HG02759 (cell line): ENCODE measurements at regions not wholly inside any gene's neighbourhood (a gene's known extent, or its start where the extent isn't known, plus 50 kb on each side); places are given as distances from the start of the nearest gene placed in this dataset.
"Not testable (repeated sequence)": the region's sequence is repeated elsewhere in the genome, so short reads cannot be mapped to it uniquely, and the experiment has no call there.

ENCODE experiments used
- ATAC-seq: cut with Tn5 transposase; IDR thresholded peaks from one replicate; pipeline ENCODE4 v1.9.1; 2021; ENCODE audit warnings: mild to moderate bottlenecking, moderate library complexity; ENCODE audit not compliant: unreplicated experiment

GRCh38 chr13:99074693-99075092 lies 96.8 kb upstream of the DOCK9 start:
- no peak for ATAC-seq

DNA sequence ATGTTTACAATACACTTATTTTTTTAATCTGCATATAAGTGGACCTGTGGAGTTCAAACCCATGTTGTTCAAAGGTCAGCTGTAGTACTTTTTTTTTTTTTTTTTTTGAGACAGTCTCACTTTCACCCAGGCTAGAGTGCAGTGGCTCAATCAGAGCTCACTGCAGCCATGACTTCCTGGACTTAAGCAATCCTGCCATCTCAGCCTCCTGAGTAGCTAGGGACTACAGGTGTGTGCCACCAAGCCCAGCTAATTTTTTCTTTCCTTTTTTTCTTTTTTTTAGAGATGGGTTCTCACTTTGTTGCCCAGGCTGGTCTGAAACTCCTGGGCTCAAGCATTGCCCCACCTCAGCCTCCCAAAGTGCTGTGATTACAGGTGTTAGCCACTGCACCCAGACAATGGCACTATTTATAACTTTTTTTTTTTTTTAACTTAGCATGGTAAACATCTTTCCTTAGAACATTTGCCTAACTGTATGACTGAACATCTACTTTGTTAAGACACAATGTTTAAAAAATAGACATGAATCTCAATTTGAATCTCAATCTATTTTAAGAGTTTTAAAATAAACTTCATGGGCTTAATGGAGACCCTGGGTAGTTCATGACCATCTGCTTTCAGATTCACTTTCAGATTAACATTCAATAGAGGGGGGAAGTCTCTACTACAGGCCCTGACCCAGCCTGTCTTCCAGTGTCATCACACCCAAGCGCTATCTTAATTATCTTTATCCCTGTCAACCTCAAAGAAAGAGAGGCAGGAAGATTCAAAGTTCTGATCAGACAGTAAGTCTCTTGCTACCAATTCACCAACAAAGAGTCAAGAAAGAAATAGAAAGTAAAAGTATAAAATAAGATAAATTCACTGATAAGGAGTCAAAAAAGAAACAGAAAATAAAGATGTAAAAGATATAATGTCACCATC lies 97.7 kb upstream of the DOCK9 start:
- peak; percentile 92 for ATAC-seq

DNA sequence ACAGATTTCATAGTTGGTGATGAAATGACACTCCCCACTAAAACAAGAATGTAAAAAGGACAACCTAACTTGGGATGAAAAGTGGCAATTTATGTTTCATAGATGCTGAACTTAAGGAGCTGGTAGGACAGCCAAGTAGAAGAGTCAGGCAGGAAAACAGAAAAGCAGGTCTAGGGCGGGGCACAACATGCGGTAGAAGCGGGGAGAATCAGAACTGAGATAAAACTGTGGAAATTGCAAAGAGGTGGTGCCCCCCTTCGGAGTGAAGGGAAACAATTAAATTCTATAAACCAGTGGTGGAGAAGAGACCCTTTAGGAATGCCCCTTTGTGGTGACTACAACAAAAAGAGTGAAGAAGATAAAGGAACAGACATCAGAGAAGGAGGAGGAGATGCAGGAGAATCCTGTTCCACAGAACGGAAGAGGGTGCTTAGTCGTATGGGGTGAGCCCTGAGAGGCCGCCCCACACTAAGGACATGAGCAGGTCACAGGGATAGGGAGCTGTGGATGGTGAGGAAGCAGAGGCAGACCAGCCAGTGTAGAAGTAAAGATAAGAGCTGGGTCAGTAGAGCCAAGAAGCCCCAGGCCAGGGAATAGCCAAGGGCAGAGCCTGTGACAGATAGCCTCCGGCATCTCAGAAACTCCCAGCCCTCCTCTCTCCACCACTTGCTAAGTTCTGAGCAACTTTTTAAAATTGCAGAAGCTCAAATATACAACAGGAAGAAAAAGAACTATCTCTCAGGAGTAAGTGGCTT lies 100.3 kb upstream of the DOCK9 start:
- ATAC-seq: no peak

GRCh38 chr13:99080131-99080530 lies 102.3 kb upstream of the DOCK9 start:
- no peak for ATAC-seq

DNA sequence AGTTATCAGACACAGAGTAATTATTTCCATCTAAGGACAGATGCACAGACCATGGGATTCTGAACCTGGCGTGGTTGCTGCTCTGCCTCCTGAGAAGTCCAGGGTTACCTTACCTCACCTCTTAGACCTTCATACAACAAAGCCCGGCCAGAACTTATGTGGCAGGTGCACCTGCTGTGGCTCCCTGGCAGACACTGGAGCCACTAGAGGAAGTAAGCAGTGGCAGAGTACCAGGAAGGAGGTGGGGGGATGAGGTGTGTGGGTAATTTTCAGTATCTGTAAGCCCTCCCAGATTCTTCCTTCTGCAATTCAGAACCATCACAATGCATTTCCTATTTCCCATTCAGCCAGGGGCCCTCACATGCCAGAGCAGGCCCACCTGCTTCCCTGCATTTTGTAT lies 106.1 kb upstream of the DOCK9 start:
- ATAC-seq: no peak

DNA sequence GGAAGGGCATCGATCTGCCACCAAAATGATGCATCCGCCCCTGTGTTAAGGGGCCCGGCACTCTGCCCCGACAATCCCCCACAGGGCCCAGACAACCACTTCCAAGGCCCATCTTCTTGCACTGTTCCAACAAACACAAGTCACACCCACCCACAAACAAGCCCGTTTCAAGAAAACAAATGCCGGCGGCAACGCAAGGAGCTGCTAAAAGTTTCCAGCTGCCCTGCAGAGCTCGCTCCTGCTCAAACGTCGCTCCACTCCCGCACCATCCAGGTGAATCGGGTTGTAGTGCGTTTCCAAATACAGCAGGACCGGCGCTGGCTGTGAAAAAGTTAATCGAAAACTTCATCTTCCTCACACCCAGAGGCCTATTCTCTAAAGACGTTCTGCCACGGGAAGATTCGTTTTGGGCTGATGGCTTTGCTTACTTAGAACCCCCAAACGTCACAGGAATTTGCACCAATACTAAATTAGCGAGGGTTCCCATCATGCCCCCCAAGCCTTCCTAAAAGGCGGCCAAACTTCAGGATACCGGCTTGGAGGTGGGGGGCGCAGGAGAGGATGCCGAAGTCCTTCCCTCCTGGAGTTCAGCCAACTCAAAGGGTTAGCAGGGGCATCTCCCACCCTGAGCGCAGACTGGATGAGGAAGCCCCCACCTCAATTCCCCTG lies 107.4 kb upstream of the DOCK9 start:
- no peak for ATAC-seq

DNA sequence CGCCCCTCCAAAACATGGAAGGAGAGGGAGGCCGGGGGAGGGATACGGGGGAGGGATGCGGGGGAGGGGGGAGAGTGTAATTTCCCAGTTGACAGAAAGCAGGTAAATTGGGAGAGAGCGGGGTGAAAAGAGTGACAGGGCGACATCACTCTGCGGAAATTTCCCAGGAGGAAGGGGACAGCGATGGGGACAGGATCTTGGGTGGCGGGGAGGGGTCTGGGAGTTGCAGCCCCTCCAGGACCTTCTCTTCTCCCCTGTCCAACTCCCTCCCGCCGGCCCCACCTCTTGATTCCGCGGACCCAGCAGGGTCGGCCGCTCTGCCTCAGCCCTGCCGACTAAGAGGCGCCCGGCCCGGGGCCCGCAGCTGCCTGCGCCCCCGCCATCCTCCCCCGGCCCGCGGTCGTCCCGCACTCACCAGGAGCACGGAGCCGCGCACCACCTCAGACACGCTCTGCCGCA lies 108.0 kb upstream of the DOCK9 start:
- no peak for ATAC-seq

- peak; percentile 53 for ATAC-seq
Observed at GRCh38 chr13:99086267-99087097, 108.6 kb upstream of the DOCK9 start.

DNA sequence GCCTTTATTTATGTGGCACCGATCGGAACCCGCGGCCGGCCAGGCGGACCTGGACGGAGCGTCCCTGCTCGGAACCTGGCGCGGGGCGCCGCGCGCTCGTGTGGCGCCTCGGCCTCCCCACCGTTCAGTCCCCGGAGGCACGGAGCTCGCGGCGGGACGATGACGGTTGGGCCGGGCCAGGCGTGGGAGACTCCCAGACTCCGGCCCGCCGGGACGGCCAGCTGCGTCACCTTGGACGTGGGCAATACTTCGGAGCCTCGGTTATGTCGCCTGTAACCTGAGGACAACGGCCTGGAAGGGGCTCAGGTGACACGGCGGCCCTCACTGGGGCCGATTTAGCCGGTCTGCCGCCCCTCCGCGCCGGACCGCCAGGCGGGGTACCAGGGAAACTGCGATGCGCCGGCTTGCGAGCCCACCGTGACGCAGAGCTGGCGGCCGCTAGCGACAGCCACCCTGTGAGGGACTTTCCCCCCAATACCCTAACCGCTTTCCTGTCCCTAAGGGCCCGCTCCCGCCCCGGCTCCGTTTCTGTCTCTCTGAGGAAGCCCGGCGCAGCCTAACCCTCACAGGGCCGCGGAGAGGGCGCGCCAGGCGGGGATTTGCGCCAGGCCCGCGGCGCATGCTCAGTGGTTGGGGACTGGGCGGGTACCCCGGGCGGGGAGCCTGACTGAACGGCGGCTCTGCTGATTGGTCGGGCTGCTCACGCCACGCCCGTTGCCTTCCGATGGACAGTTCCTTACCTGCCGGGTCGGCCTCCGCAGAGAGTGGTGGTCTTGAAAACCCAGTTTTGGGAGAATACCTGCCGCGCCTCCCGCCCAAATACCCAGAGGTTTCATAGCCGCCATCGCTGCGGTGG lies 109.5 kb upstream of the DOCK9 start:
- ATAC-seq: peak; percentile 80

DNA sequence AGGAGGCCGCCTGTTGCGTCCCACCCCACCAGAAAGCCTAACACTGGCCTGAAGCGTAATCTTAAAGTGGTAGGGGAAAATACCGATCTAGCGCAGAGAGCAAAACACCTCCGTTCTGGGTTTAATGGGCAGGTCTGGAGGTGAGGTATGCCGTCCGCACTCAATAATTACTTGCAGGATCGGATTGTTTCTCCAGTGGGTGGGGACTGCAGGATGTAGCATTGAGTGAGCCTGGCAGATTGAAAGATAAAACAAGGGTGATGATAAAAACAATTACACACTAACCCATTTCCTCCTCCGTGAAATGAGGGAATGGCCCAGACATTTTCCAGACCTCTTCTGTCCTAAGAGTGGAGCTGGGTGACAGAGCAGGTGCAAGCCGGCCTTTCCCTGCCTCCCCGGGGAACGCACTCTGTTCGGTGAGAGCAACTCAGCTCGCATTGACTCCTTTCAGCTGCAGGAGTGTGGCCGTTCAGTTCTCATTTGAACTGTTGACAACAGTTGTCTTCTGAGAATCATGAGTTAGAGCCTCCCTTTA lies 110.2 kb upstream of the DOCK9 start:
- ATAC-seq: peak; percentile 25

DNA sequence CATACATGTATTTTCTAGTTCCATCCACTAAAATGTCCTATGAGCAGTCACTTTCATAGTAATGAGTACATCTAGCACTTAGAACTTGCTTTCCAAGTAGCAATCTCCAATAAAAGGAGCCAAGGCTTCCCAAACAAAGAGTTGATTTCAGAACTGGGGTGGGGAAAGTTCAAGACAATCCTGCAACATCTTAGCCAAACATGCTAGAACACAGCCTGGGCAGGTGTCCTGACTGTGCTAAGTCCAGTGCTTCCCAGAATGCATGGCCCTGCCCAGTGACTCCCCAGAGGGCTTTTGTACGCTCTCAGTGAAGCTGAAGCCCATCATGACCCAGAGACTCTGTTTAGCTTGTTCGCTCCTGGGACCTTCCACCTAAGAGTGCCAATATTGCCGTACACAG lies 106.7 kb upstream of the UBAC2 start:
- no peak for ATAC-seq

DNA sequence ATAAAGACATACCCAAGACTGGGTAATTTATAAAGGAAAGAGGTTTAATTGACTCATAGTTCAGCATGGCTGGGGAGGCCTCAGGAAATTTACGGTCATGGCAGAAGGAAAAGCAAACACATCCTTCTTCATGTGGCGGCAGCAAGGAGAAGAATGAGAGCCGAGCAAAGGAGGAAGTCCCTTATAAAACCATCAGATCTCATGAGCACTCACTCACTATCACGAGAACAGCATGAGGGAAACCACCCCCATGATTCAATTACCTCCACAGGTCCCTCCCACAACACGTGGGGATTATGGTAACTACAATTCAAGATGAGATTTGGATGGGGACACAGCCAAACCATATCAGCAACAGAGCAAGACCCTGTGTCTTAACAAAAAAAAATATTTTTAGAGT lies 98.8 kb upstream of the UBAC2 start:
- ATAC-seq: not testable (repeated sequence)

DNA sequence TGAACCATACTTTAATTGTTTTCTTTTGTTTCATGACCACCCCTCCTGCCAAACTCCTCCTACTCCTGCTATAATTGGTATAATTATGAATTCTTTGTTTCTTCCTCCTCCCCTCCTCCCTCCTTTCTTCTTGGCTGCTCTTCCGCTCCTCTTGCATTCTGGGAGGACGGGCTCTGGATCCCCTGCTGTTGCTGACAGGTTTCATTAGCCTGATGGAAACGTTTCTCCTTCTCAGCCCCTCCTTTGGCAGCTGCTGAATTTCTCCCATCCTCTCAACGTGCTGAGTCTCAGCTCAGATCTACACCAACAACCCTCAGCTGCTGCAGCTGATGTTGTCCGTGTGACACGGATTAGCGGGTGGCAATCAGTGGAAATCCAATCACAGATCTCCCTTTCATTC lies 97.1 kb upstream of the UBAC2 start:
- ATAC-seq: no peak

DNA sequence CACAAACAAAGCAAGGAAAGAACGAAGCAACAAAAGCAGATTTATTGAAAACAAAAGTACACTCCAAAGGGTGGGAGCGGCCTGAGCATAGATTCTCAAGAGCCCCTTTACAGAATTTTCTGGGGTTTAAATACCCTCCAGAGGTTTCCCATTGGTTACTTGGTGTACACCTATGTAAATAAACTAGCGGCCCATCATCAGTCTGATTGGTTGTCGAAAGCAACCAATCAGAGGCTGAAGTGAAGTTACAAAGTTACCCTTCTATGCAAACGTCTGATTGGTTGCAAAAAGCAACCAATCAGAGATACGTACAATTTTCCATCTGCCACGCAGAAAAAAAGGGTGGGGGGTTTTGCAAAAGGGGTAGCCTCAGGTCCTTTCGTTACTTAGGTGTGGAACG lies 96.3 kb upstream of the UBAC2 start:
- ATAC-seq: no peak

- ATAC-seq: no peak
Observed at GRCh38 chr13:99105160-99105559, 95.5 kb upstream of the UBAC2 start.

- no peak for ATAC-seq
Observed at GRCh38 chr13:99113351-99113750, 87.3 kb upstream of the UBAC2 start.

GRCh38 chr13:99118179-99118578 lies 82.5 kb upstream of the UBAC2 start:
- no peak for ATAC-seq

GRCh38 chr13:99119656-99120055 lies 81.0 kb upstream of the UBAC2 start:
- no peak for ATAC-seq

DNA sequence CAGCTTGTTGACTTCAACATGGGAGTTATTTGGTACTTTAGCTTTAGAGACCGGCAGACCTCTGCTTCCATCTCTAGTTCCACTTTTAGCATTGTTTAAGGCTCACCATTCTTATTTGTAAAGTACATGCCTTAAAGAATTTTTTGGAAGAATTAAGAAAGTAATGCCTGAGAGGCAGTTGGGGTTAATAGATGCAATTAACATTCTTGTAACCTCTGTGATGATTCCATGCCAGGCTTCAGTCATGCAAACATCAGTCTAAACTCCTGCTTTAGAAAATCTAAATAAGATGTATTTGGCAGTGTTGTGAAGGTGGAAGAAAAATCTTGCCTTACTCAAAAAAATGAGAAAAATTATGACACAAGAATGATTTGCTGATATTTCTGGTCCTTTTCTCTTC lies 79.9 kb upstream of the UBAC2 start:
- ATAC-seq: no peak
